ENCODE measurements at regions not wholly inside any gene's neighbourhood (a gene's known extent, or its start where the extent isn't known, plus 50 kb on each side); places are given as distances from the start of the nearest gene placed in this dataset.

- Histone ChIP-seq H3K4me1 (ENCODE audit: insufficient read depth, low read length) (no peaks in the 10 kb centered on the region), H4K20me1 (ENCODE audit: insufficient read depth, low read length) (no peaks in the 10 kb centered on the region), H3K36me3 (replicated peaks in 1 of 2; ENCODE audit: control insufficient read depth in 1 of 2, insufficient read depth in 2 of 2, low read length in 2 of 2) (no peaks in the 10 kb centered on the region), H3K9ac (ENCODE audit: insufficient read depth, low read depth, low read length) (no peak overlapping the region), H2AFZ (ENCODE audit: low read length) (no peak overlapping the region), H3K9me3 (ENCODE audit: low read length) (peaks cover 67% of the 10 kb centered on the region), H3K4me3 (replicated peaks in 1 of 3; ENCODE audit: insufficient read depth in 1 of 3, low read depth in 2 of 3, low read length in 3 of 3) (no peak overlapping the region), H3K27me3 (ENCODE audit: control insufficient read depth in 1 of 2, insufficient read depth in 2 of 2, low read length in 2 of 2) (no peaks in the 10 kb centered on the region), H3K79me2 (ENCODE audit: insufficient read depth, low read length) (no peaks in the 10 kb centered on the region), H3K27ac (ENCODE audit: extremely low read length, insufficient read depth, low read length) (no peak overlapping the region), H3K4me2 (ENCODE audit: low read depth, low read length) (no peak overlapping the region)
- DNase-seq (ENCODE audit: low spot score) (no peak), FAIRE-seq (no peak), ATAC-seq (no peak)
- no peak for TF ChIP-seq ATF7-NPFF (CRISPR knock-in tag; IDR thresholded peaks at IDR 0.05; ENCODE audit: low read depth)
- TF ChIP-seq ZNF350 (CRISPR knock-in tag; IDR thresholded peaks at IDR 0.05; ENCODE audit: borderline replicate concordance, low read depth), result no peak
- no peak for TF ChIP-seq ZNF513 (CRISPR knock-in tag; conservative IDR thresholded peaks at IDR 0.05)
- no peak for TF ChIP-seq ASH2L (IDR thresholded peaks at IDR 0.05; ENCODE audit: insufficient read length, low read depth, low read length)
- no peak for TF ChIP-seq NCOA1 (CRISPR knock-in tag; IDR thresholded peaks at IDR 0.05)
- no peak for TF ChIP-seq ADNP (CRISPR knock-in tag; IDR thresholded peaks at IDR 0.05)
- no peak for TF ChIP-seq ZFP41 (CRISPR knock-in tag; IDR thresholded peaks at IDR 0.05; ENCODE audit: borderline replicate concordance)
- no peak for TF ChIP-seq BRF2 (CRISPR knock-in tag; IDR thresholded peaks at IDR 0.05)
- TF ChIP-seq RBM22 (optimal IDR thresholded peaks at IDR 0.05; ENCODE audit: low read length), result no peak
- TF ChIP-seq ZNF3 (CRISPR knock-in tag; IDR thresholded peaks at IDR 0.05), result no peak
- TF ChIP-seq PPARG (CRISPR knock-in tag; conservative IDR thresholded peaks at IDR 0.05), result no peak
- TF ChIP-seq ZSCAN5A (CRISPR knock-in tag; IDR thresholded peaks at IDR 0.05; ENCODE audit: borderline replicate concordance), result no peak
- TF ChIP-seq ZNF740 (CRISPR knock-in tag; IDR thresholded peaks at IDR 0.05), result no peak
- TF ChIP-seq GATAD1 (CRISPR knock-in tag; IDR thresholded peaks at IDR 0.05), result no peak
- no peak for TF ChIP-seq ATF2 (CRISPR knock-in tag; IDR thresholded peaks at IDR 0.05)
- TF ChIP-seq ATM (IDR thresholded peaks at IDR 0.05; ENCODE audit: borderline replicate concordance), result no peak
- no peak for TF ChIP-seq ZNF33B (CRISPR knock-in tag; IDR thresholded peaks at IDR 0.05)
- TF ChIP-seq ZFP62 (CRISPR knock-in tag; IDR thresholded peaks at IDR 0.05), result no peak
- TF ChIP-seq ZNF138 (CRISPR knock-in tag; IDR thresholded peaks at IDR 0.05; ENCODE audit: low read depth), result no peak
- TF ChIP-seq ZFP82 (CRISPR knock-in tag; IDR thresholded peaks at IDR 0.05; ENCODE audit: borderline replicate concordance), result no peak
- ChIA-PET CTCF (ENCODE audit: low intra/inter-chr PET ratio, low total read pairs) (no interaction called here), POLR2A (no interaction called here)
- WGBS (ENCODE audit: low lambda C conversion rate), result 29% methylated on average over 2 of the region's 2 CpGs
- BruUV-seq (replicated peaks), result no TSS peak
- intact Hi-C loops (cut with micrococcal nuclease; ENCODE audit: unreplicated experiment) (no loop called here), in situ Hi-C loops (cut with HindIII; ENCODE audit: extremely low pct_ligation_motif_present, low pct_unique_long_range_greater_than_20kb) (no loop called here)
These were observed 1073.0 kb downstream of the TDRD15 start for GRCh38 chr2:22196806-22197205.

Measured in HepG2 (cell line).